ENCODE measurements at regions not wholly inside any gene's neighbourhood (a gene's known extent, or its start where the extent isn't known, plus 50 kb on each side); places are given as distances from the start of the nearest gene placed in this dataset.

GRCh38 chr3:72196377-72196929 lies 411.5 kb upstream of the PROK2 start:
- H3K4me1 ChIP-seq (ENCODE audit: control insufficient read depth, insufficient read depth, low read length): no peaks in the 10 kb centered on the region
- no peak overlapping the region for H3K9ac ChIP-seq (ENCODE audit: low read depth, low read length)
- H3K27ac ChIP-seq (ENCODE audit: low read depth, low read length): no peak overlapping the region
- H3K4me3 ChIP-seq (ENCODE audit: low read depth, low read length): no peak overlapping the region
- H3K36me3 ChIP-seq (ENCODE audit: control insufficient read depth, insufficient read depth, low read length): no peaks in the 10 kb centered on the region
- peaks cover 9% of the 10 kb centered on the region for H3K9me3 ChIP-seq (ENCODE audit: control insufficient read depth, insufficient read depth, low read length)
- H3K27me3 ChIP-seq (ENCODE audit: control insufficient read depth, insufficient read depth, low read length): no peaks in the 10 kb centered on the region

GRCh38 chr3:72195895-72196294 lies 410.9 kb upstream of the PROK2 start:
- no peaks in the 10 kb centered on the region for H3K27me3 ChIP-seq (ENCODE audit: control insufficient read depth, insufficient read depth, low read length)
- no peaks in the 10 kb centered on the region for H3K36me3 ChIP-seq (ENCODE audit: control insufficient read depth, insufficient read depth, low read length)
- no peak overlapping the region for H3K27ac ChIP-seq (ENCODE audit: low read depth, low read length)
- H3K9ac ChIP-seq (ENCODE audit: low read depth, low read length): no peak overlapping the region
- H3K9me3 ChIP-seq (ENCODE audit: control insufficient read depth, insufficient read depth, low read length): peaks cover 7% of the 10 kb centered on the region
- H3K4me1 ChIP-seq (ENCODE audit: control insufficient read depth, insufficient read depth, low read length): no peaks in the 10 kb centered on the region
- no peak overlapping the region for H3K4me3 ChIP-seq (ENCODE audit: low read depth, low read length)

- Histone ChIP-seq H3K9ac (ENCODE audit: low read depth, low read length) (no peak overlapping the region), H3K9me3 (ENCODE audit: control insufficient read depth, insufficient read depth, low read length) (peaks cover 4% of the 10 kb centered on the region; the same call in 1 of the 2 replicates), H3K4me3 (ENCODE audit: low read depth, low read length) (no peak overlapping the region), H3K27me3 (ENCODE audit: control insufficient read depth, insufficient read depth, low read length) (no peaks in the 10 kb centered on the region), H3K27ac (ENCODE audit: low read depth, low read length) (no peak overlapping the region), H3K4me1 (ENCODE audit: control insufficient read depth, insufficient read depth, low read length) (no peaks in the 10 kb centered on the region), H3K36me3 (ENCODE audit: control insufficient read depth, insufficient read depth, low read length) (no peaks in the 10 kb centered on the region)
Measured at GRCh38 chr3:72194458-72194857, 409.5 kb upstream of the PROK2 start.

GRCh38 chr3:72193771-72194430 lies 409.0 kb upstream of the PROK2 start:
- Histone ChIP-seq H3K9me3 (ENCODE audit: control insufficient read depth, insufficient read depth, low read length) (peaks cover 4% of the 10 kb centered on the region; the same call in 1 of the 2 replicates), H3K27ac (ENCODE audit: low read depth, low read length) (no peak overlapping the region), H3K27me3 (ENCODE audit: control insufficient read depth, insufficient read depth, low read length) (no peaks in the 10 kb centered on the region), H3K9ac (ENCODE audit: low read depth, low read length) (no peak overlapping the region), H3K4me1 (ENCODE audit: control insufficient read depth, insufficient read depth, low read length) (no peaks in the 10 kb centered on the region), H3K36me3 (ENCODE audit: control insufficient read depth, insufficient read depth, low read length) (no peaks in the 10 kb centered on the region), H3K4me3 (ENCODE audit: low read depth, low read length) (no peak overlapping the region)

GRCh38 chr3:72192572-72192971 lies 407.6 kb upstream of the PROK2 start:
- peaks cover 4% of the 10 kb centered on the region; the same call in 1 of the 2 replicates for H3K9me3 ChIP-seq (ENCODE audit: control insufficient read depth, insufficient read depth, low read length)
- no peak overlapping the region for H3K27ac ChIP-seq (ENCODE audit: low read depth, low read length)
- no peaks in the 10 kb centered on the region for H3K27me3 ChIP-seq (ENCODE audit: control insufficient read depth, insufficient read depth, low read length)

GRCh38 chr3:72191209-72191960 lies 406.4 kb upstream of the PROK2 start:
- H3K36me3 ChIP-seq (ENCODE audit: control insufficient read depth, insufficient read depth, low read length): no peaks in the 10 kb centered on the region
- H3K9ac ChIP-seq (ENCODE audit: low read depth, low read length): no peak overlapping the region
- H3K27me3 ChIP-seq (ENCODE audit: control insufficient read depth, insufficient read depth, low read length): no peaks in the 10 kb centered on the region
- no peaks in the 10 kb centered on the region for H3K4me1 ChIP-seq (ENCODE audit: control insufficient read depth, insufficient read depth, low read length)
- H3K27ac ChIP-seq (ENCODE audit: low read depth, low read length): no peak overlapping the region
- peaks cover 4% of the 10 kb centered on the region; the same call in 1 of the 2 replicates for H3K9me3 ChIP-seq (ENCODE audit: control insufficient read depth, insufficient read depth, low read length)
- H3K4me3 ChIP-seq (ENCODE audit: low read depth, low read length): no peak overlapping the region

More at GRCh38 chr3:72192572-72192971, 407.6 kb upstream of the PROK2 start:
- Histone ChIP-seq H3K4me1 (ENCODE audit: control insufficient read depth, insufficient read depth, low read length) (no peaks in the 10 kb centered on the region), H3K36me3 (ENCODE audit: control insufficient read depth, insufficient read depth, low read length) (no peaks in the 10 kb centered on the region), H3K4me3 (ENCODE audit: low read depth, low read length) (no peak overlapping the region), H3K9ac (ENCODE audit: low read depth, low read length) (no peak overlapping the region)

GRCh38 chr3:72190050-72190449 lies 405.1 kb upstream of the PROK2 start:
- no peaks in the 10 kb centered on the region for H3K4me1 ChIP-seq (ENCODE audit: control insufficient read depth, insufficient read depth, low read length)
- no peaks in the 10 kb centered on the region for H3K27me3 ChIP-seq (ENCODE audit: control insufficient read depth, insufficient read depth, low read length)
- H3K4me3 ChIP-seq (ENCODE audit: low read depth, low read length): no peak overlapping the region
- H3K27ac ChIP-seq (ENCODE audit: low read depth, low read length): no peak overlapping the region
- peaks cover 4% of the 10 kb centered on the region; the same call in 1 of the 2 replicates for H3K9me3 ChIP-seq (ENCODE audit: control insufficient read depth, insufficient read depth, low read length)
- no peak overlapping the region for H3K9ac ChIP-seq (ENCODE audit: low read depth, low read length)
- H3K36me3 ChIP-seq (ENCODE audit: control insufficient read depth, insufficient read depth, low read length): no peaks in the 10 kb centered on the region

- no peaks in the 10 kb centered on the region for H3K27me3 ChIP-seq (ENCODE audit: control insufficient read depth, insufficient read depth, low read length)
- no peak overlapping the region for H3K27ac ChIP-seq (ENCODE audit: low read depth, low read length)
- H3K36me3 ChIP-seq (ENCODE audit: control insufficient read depth, insufficient read depth, low read length): no peaks in the 10 kb centered on the region
- H3K9me3 ChIP-seq (ENCODE audit: control insufficient read depth, insufficient read depth, low read length): peaks cover 4% of the 10 kb centered on the region; the same call in 1 of the 2 replicates
- no peak overlapping the region for H3K9ac ChIP-seq (ENCODE audit: low read depth, low read length)
- no peaks in the 10 kb centered on the region for H3K4me1 ChIP-seq (ENCODE audit: control insufficient read depth, insufficient read depth, low read length)
- H3K4me3 ChIP-seq (ENCODE audit: low read depth, low read length): no peak overlapping the region
Measured at GRCh38 chr3:72189339-72189738, 404.4 kb upstream of the PROK2 start.

- Histone ChIP-seq H3K9me3 (ENCODE audit: control insufficient read depth, insufficient read depth, low read length) (peaks cover 4% of the 10 kb centered on the region; the same call in 1 of the 2 replicates), H3K27ac (ENCODE audit: low read depth, low read length) (no peak overlapping the region), H3K4me1 (ENCODE audit: control insufficient read depth, insufficient read depth, low read length) (no peaks in the 10 kb centered on the region), H3K4me3 (ENCODE audit: low read depth, low read length) (no peak overlapping the region), H3K27me3 (ENCODE audit: control insufficient read depth, insufficient read depth, low read length) (no peaks in the 10 kb centered on the region), H3K9ac (ENCODE audit: low read depth, low read length) (no peak overlapping the region), H3K36me3 (ENCODE audit: control insufficient read depth, insufficient read depth, low read length) (no peaks in the 10 kb centered on the region)
Measured at GRCh38 chr3:72188536-72188935, 403.6 kb upstream of the PROK2 start.

- no peak overlapping the region for H3K4me3 ChIP-seq (ENCODE audit: low read depth, low read length)
- no peaks in the 10 kb centered on the region for H3K4me1 ChIP-seq (ENCODE audit: control insufficient read depth, insufficient read depth, low read length)
- H3K36me3 ChIP-seq (ENCODE audit: control insufficient read depth, insufficient read depth, low read length): no peaks in the 10 kb centered on the region
- H3K27me3 ChIP-seq (ENCODE audit: control insufficient read depth, insufficient read depth, low read length): no peaks in the 10 kb centered on the region
- H3K27ac ChIP-seq (ENCODE audit: low read depth, low read length): no peak overlapping the region
- no peak overlapping the region for H3K9ac ChIP-seq (ENCODE audit: low read depth, low read length)
- no peaks in the 10 kb centered on the region for H3K9me3 ChIP-seq (ENCODE audit: control insufficient read depth, insufficient read depth, low read length)
Measured at GRCh38 chr3:72187131-72187530, 402.2 kb upstream of the PROK2 start.

- H3K27ac ChIP-seq (ENCODE audit: low read depth, low read length): no peak overlapping the region
- H3K27me3 ChIP-seq (ENCODE audit: control insufficient read depth, insufficient read depth, low read length): no peaks in the 10 kb centered on the region
- no peaks in the 10 kb centered on the region for H3K9me3 ChIP-seq (ENCODE audit: control insufficient read depth, insufficient read depth, low read length)
- H3K9ac ChIP-seq (ENCODE audit: low read depth, low read length): no peak overlapping the region
- no peaks in the 10 kb centered on the region for H3K36me3 ChIP-seq (ENCODE audit: control insufficient read depth, insufficient read depth, low read length)
- H3K4me1 ChIP-seq (ENCODE audit: control insufficient read depth, insufficient read depth, low read length): no peaks in the 10 kb centered on the region
- no peak overlapping the region for H3K4me3 ChIP-seq (ENCODE audit: low read depth, low read length)
Measured at GRCh38 chr3:72186400-72186855, 401.5 kb upstream of the PROK2 start.

Measured in HUES48 (cell line).